Gastrocnemius medialis (tissue), 4 donors: ENCODE measurements at regions not wholly inside any gene's neighbourhood (a gene's known extent, or its start where the extent isn't known, plus 50 kb on each side); places are given as distances from the start of the nearest gene placed in this dataset.

Experiments used
- CTCF ChIP-seq, 5 experiments: fragments of 450-650 bp in 3 of 5; fragments of 200-600 bp in 2 of 5; sonication (generic) in 2 of 5; IDR thresholded peaks in 4 of 5; conservative IDR thresholded peaks in 1 of 5; 1 replicate in 4 of 5; 2 replicates in 1 of 5; pipeline ENCODE4 v1.5.1; 2016 to 2019; ENCODE audit warnings: antibody characterized with exemption in 5 of 5, mild to moderate bottlenecking in 3 of 5, moderate library complexity in 3 of 5
- POLR2A ChIP-seq, 2 donors: fragments of 450-650 bp; IDR thresholded peaks; one replicate each; pipeline ENCODE4 v1.6.1; 2017; ENCODE audit warnings: antibody characterized with exemption in 2 of 2, mild to moderate bottlenecking in 2 of 2, moderate library complexity in 2 of 2

GRCh38 chr2:145747715-145748114 lies 1227.8 kb upstream of the ZEB2 start:
- no peak for TF ChIP-seq CTCF (IDR thresholded peaks at IDR 0.05 in 4 of 5, conservative IDR thresholded peaks at IDR 0.05 in 1 of 5)
- TF ChIP-seq POLR2A (IDR thresholded peaks at IDR 0.05), result no peak
